Fibroblast of upper back skin (primary cell): ENCODE measurements at regions not wholly inside any gene's neighbourhood (a gene's known extent, or its start where the extent isn't known, plus 50 kb on each side); places are given as distances from the start of the nearest gene placed in this dataset.
"Not testable (repeated sequence)": the region's sequence is repeated elsewhere in the genome, so short reads cannot be mapped to it uniquely, and the experiment has no call there.

ENCODE experiments used
- DNase-seq: peaks from one replicate; pipeline ENCODE4 v3.0.0-alpha.2; 2013

DNA sequence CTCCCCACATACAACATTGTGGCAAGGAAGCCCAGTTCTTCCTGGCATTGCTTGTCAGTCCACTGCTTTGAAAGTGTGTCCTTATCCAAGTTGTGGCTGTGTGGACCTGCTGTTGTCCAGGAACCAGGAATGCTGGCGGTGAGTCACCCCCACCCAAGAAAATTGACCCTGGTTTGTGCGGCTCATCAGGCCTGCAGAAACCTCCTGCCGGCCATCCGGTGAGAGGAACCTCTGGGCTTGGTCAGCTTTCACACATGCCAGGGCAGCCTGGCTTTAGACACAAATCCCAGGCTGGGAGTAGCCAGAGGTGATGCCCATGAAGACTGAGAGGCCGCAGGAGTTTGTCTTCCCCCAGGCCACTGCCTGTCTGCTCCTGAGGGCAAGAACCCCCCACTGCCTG, 223.6 kb downstream of the TTLL2 start:
- no peak for DNase-seq

DNA sequence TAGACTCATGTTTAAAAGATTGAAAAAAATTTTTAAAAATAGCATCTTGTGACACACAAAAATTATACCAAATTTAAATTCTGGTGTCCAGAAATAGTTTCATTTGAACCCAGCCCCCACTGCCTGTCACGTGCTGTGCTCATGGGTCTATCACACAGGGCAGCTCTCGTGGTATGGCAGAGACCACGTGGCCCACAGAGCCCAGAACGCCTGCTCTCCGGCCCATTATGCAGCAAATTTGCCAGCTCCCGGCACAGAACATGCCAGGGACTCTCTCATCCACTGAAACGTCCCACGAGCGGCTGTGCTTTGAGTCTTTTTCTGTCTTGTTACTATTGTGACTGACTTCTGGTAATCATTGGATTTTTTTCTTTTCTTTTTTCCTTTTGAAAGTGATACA, 224.3 kb downstream of the TTLL2 start:
- DNase-seq = no peak

DNA sequence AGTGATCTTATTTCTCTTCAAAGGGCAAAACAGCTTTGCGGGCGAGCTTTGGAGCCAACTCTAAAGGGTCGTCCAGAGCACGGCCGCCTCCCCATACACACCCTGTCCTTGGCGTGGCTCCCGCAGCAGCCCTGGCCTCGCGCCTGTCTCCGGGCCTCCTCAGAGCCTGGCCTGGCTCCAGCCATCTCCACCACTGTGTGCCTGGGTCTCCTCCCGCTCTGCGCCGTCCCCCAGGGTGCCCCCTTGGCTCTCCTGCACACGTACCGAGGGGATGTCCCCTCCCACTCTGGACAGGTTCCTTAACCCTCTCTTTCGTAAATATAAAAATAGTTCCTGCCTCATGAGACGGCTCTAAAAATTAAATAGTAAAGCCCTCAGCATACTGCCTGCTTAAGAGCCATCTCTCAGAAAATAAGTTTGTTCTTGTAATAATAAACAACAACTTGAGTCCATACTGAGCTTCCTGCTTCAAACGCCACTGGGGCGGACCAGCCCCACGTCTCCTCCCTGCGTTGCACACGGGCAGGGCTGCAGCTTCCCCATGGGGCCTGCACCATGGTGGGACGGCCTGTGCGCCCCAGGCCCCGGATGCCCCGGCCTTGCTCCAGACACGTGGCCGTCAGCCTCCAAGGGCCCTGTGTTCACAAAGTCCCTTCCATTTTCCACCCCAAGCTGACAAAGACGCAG, 226.2 kb downstream of the TTLL2 start:
- no peak for DNase-seq

DNA sequence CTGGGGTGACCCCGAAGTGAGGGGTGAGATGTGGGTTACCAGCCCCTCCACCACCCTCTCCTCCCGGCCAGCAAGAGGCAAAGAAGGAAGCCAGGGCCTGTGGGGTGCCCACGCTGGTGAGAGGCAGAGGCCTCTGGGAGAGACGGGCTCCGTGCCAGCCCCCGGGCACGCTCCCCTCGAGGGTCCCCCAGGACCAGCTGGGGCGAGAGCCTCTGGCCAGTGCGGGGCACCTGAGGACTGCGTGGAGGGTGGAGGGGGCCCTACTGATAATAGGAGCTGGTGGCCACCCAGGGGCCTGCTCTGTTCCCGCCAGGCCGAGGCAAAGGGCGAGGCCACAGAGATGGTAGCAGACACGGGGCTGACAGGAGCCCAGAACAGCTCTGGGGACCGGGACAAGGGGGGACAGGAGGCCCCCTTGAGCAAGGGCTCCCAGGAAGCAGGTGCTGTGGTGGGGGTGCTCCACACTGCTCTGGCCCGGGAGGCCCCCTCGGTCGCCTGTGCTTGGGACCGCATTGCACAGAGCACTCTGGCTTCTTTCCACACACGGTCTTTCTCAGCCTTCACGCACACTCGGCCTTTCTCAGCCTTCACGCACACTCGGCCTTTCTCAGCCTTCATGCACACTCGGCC, 226.9 kb downstream of the TTLL2 start:
- DNase-seq = no peak

DNA sequence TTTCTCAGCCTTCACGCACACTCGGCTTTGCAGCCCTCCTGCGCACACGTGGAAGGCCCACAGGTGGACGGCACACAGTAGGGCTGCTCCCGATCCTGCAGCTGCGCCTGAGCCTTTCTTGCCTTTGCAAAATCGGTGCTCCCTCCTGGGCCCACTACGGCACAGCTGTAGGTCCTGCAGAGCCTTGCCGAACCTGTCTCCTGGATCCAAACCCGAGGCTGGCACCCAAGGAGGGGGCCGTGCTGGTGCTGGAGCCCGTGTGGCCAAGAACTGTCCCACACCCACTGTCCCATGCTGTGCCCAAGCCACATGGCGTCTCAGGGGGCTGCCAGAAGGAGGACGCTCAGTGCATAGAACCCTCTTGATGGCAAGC, 227.4 kb downstream of the TTLL2 start:
- no peak for DNase-seq

DNA sequence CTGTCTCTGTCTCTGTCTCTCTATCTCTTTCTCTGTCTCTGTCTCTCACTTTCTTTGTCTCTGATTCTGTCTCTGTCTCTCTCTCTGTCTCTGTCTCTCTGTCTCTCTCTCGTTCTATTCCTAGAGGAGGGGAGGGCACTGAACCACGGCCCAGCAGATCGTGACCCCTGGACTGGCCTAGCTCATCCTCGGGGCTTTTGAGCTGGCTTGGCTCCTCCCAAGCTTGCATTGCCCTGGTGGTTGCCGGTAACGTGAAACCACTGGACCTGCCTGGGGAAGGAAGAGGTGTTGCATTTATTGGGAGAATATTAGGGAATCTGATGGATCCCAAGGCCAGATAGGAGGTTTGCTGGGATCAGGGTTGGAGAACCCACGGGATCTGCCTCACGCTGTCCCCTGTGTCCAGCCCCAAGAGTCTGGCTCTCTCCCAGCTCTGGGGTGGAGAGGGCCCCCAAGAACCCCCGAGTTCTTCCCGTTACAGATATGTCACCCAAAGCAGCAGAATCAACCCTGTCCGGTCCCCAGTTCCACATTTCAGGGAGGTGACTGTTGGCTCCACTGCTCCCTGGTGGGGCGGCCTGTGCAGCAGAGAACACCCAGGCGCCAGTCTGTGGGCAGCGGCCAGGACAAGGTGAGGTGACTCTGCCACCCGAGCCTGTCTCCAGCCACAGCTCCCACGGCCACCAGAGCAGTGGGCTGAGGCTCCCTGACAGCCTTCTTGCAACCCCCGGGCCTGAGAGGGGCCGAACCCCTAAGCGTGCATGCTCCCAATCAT, 228.3 kb downstream of the TTLL2 start:
- DNase-seq = no peak

DNA sequence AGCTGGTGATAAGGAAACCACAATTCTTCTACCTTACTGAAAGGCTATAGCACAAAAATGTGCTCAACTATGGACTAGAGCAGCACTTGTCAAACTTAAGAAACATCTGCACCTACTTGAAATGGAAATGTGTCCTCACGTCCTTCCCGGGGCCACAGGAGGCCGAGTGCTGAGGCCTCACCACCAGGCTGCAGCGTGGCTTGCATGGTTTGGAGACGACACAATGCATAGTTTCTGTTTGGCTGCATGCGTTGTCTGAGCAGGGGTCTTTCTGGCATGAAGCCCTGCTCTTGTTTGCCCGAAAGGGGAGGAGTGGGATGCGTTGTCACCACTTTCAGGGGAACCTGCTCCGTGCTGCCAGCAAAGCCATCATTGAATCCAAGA, 228.8 kb downstream of the TTLL2 start:
- DNase-seq = no peak

DNA sequence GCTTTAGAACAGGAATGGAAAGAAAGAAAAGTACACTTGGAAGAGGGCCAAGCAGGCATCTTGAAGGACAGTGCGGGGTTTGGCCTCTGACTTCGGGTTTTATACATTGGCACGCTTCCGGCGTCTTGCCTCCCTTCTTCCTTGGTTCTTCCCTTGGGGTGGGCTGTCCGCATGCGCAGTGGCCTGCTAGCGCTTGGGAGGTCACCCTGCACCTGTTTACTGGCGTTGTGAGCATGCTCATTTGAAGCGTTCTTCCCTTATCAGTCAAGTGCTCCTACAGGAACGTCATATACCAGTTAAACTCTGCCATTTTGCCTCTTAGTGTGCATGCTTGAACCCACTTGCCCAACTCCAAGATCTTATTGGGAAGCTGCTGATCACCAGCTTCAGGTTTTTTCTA, 230.0 kb downstream of the TTLL2 start:
- DNase-seq = no peak

DNA sequence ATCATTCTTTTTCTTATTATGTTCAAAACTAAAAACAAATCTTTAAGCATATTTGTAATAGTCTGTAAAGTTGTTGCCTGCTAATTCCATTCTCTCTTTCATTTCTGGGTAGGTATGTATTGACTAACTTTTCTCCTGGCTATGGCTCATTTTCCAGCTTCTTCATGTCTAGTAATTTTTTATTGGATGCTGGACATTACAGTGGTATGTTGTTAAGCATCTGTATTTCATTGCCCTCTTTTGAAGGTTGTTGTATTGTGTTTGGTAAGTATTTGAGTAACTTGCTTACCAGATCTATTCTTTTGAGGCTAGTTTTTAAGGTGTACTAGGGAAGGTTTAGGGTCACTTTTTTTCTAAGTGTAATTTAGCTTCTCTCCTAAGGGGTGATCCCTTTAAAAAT, 230.9 kb downstream of the TTLL2 start:
- DNase-seq = no peak

DNA sequence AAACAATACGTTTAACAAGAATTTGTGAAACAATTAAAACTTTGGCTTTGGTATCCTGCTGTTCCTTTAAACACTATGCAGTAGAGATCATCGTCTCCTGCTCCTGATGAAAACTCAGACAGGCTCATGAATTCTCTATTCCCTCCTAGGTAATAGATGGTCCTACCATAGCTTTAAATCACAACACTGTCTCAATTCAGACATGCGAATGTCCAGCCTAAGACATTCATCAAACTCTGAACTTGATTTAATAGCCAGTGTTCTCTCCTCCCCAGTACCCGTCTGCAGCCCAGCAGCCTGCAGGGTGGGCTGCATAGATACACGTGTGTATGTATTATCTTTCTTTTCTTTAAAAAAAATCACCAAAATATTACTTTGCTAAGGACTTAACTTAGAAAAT, 232.8 kb downstream of the TTLL2 start:
- no peak for DNase-seq

DNA sequence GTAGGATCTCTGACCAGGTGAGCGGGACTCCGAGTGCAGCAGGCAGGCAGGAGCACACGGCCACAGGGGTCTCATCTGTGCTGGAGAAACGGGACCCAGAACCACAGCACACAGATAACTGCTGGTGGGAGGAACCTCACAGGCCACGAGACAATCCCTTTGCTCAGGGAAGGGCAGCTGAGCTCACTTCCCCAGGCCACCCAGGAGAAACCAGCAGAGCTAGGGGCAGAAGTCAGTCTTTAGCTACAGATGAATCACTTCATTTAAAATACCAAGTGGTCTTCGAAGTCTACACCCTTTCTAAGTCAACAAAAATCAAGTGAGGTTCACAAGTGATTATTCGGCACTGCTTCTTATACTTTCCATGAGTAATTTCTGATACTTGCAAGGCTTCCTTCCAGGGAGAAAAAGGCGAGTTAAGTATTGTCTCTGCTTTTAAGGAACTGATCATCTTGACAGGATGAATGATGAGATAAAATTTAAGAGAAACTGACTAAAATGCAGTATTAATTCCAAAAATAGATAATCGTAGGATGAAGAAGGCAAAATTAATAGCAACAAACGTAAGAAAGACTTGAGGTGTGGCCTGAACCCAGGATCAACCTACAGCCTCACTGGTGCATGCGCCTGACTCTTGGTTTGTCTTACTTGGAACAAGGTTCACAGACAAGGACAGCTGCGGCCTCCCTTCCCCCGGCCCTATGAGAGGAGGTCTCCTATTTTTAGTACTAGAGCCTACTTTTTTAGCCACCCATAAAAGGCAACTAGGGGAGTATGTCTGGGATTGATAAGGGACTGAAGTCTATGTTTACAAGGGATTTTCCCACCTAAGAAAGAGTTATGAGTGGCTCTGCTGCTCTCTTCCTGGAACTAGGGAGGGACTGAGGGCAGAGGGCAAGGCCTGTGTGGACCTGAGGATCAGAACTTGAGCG, 233.6 kb downstream of the TTLL2 start:
- DNase-seq = no peak

DNA sequence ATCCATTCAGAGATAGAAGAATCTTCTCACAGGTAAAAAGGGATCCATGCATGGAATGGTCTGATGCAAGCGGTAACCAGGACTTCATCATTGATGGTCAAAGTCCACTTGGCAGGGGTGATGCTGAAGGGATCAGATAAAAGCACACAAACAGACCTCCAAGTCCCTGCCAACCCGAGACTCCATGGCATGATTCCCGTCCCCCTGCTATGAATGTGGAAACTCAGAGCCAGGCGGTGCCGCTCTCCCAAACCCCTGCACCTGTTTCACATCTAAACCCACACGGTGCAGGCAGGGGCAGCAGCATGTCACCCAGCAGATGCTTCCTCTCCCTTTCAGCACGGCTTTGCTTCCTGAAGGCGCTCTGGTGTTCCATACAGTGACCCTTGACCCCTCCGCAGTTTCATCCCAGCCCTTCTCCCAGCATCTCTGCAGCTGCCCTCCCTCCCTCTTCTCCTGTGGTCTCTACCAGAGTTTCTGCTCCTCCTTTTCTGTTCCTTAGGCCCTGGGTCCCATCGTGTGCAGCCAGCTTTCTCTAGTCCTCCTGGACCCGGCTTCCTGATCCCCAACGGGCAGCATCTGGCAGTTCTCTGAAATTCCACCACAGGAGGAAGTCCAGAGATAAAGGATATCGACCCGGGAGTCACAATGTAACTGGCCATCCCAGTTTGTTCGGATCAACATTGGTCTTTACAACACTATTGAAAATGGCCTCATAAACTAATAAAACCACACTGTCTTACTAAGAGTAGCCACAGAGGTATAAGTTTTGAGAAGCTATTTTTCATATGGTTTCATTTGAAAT, 235.0 kb downstream of the TTLL2 start:
- DNase-seq = no peak

DNA sequence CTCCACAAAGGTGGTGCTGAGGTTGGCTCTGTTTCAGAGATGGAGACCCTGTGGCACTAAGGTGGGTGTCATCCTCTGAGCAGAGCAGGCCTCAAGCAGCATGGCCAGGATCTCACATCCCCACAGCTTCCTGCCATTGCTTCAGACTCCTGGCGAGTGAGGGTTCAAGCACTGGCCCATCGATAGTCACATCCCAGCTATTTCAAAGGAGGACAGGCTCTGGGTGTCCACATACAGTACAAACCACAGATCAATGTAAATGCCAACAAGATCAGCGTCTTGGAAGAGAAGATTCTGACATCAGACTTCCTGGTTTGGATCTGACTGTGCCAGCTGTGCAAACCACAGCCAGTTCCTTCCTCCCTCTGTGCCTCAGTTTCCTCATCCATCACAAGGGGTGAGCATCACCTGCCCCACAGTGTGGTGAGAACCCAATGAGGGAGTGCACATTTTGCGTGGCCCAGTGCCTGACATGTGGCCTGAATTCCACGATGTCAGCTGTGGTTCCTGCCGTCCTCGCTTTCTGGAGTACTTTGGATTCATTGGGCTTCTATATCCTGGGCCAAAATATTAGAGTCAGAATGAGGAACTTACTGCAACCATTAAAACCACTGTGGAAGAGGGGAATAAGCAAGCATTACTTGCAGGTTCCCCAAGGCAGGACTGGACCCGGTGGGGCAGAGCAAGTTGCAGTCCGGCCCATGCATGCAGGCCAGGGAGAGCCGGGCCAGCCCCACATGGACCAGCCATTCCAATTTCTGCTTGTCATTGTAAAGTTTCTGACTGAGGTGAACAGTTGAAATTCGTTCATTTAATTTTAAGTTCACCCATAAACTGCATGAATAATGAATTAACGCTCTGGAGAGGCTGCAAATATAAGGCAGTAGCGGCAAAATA, 236.0 kb downstream of the TTLL2 start:
- DNase-seq = no peak

DNA sequence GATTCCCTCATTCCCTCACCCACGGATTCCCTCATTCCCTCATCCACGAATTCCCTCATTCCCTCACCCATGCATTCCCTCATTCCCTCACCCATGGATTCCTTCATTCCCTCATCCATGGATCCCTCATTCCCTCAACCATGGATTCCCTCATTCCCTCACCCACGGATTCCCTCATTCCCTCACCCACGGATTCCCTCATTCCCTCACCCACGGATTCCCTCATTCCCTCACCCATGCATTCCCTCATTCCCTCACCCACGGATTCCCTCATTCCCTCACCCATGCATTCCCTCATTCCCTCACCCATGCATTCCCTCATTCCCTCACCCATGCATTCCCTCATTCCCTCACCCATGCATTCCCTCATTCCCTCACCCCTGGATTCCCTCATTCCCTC, 238.0 kb downstream of the TTLL2 start:
- not testable (repeated sequence) for DNase-seq

DNA sequence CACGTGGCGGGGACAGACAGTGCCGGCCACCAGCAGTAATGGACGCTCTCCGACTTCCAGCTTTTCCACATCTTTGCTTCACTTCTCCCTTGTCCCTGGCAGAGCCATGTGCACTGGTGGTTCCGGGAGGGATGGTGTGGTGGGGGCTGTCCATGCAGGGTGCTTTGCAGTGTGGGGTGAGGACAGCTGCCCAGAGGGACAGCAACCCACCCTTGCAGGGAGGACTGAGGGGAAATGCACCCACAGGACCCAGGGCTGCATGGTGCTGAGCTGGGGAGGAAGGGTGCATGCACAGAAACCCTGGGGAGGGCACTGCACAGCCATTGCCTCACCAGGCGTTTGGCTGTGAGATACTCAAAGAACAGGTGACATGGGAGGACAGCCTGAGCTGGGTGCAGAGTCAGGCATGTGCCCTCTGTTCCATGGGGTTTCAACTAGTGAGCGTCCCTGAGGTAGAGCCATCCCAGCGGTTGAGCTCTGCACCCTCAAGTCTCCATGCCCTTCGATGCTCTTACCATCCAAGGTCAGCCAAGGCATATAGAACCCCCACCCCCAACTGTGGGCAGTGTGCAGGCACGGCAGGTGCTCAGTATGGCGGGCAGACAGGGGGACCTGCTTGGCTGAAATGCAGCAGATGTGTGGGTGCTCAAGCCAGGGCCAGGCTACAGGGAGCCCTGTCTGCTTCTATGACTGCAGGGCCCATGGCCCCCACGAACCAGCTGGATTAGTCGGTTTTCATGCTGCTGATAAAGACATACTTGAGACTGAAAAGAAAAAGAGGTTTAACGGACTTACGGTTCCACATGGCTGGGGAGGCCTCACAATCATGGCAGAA, 239.7 kb downstream of the TTLL2 start:
- DNase-seq = no peak

DNA sequence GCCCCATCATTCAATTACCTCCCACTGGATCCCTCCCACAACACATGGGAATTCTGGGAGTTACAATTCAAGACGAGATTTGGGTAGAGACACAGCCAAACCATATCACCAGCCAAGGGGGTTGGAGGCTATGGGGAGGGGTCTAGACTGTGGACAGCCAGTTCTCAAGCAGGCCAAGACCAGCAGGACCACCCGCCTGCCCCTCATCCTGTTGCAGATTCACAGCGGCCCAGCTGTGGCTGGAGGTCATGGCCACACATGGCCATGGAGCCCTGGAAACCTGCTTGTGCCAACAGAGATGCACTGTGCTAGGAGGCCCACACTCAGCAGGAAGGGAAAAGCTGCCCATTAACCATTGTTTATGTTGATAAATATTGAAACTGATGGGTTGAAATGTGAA, 240.5 kb downstream of the TTLL2 start:
- DNase-seq = no peak

DNA sequence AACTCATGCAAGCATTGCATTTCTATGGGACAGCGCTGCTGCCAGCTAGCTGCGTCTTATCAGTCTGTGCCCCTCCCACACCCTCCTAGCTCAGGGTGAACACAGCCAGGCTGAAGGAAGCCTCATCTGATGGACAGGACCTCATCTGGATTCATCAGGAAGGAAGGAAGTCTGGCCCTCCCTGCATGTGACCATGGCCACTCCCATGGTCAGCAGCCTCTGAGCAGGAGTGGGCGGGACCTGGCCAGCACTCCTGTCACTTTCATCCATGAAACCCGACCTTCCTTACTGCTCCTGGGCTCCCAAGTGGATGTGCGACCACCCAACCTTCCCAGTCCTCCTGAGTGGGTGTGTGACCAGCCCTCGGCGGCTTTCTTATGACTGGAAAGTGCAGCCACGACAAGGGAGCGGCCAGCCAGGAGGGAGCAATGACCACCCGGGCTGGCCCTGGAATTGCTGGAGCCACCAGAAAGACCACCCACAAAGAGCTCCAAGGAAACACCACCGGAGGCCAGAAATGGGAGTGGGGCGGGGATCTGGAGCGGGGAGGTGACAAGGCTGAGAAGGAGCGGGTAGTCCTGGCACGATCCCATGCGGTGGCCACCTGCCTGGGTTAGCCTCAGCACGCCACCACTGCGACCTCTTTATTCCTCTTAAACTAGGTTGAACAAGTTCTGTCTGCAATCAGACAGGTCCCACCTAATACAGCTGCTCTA, 241.2 kb downstream of the TTLL2 start:
- no peak for DNase-seq

DNA sequence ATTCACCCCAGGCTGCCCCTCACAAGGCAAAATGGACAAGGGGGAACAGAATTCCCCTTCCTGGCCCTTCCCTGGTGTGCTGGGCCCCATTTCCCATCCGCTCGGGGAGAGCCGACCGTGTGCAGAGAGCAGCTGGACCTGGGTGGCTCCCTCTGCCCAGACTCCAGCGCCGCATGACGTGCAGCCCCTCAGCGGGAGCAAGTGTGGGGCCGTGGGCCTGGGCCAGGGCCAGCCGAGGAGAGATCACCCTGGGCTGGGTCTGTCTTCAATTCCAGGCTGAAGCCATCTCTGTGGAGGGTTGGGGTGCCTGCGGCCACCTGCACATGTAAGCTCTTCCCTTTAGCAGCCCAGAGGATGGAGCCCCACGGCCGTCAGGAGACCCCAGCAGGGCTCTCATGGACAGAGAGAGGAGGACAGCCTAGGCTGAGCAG, 241.8 kb downstream of the TTLL2 start:
- DNase-seq = no peak
